CD4-positive, alpha-beta T cell (primary cell): ENCODE measurements at regions not wholly inside any gene's neighbourhood (a gene's known extent, or its start where the extent isn't known, plus 50 kb on each side); places are given as distances from the start of the nearest gene placed in this dataset.

ENCODE experiments used
- ATAC-seq: fragments of 200-7000 bp; cut with Tn5 transposase; one replicate; pipeline ENCODE4 v1.10.0; 2022; ENCODE audit warnings: mild to moderate bottlenecking; ENCODE audit not compliant: poor library complexity
- CTCF ChIA-PET: fragments of 350-600 bp; sonication (Branson Sonifier 250); formaldehyde crosslinking; loops from one replicate; lab custom pipeline; 2021; ENCODE audit warnings: antibody characterized with exemption, inconsistent platforms; lab: Charles Lee
- POLR2A ChIA-PET: fragments of 350-600 bp; sonication (Branson Sonifier 250); formaldehyde crosslinking; loops from one replicate; lab custom pipeline; 2021; ENCODE audit warnings: antibody characterized with exemption, inconsistent platforms; lab: Charles Lee
- DNase-seq, 14 experiments: peaks; one replicate each; pipeline ENCODE4 v3.0.0-alpha.2; 2013 to 2020; ENCODE audit warnings: mixed read lengths in 2 of 14
- H3K27ac ChIP-seq, 2 donors: one replicate each; pipeline versions ENCODE4 v1.5.1 to v1.7.0; 2013; ENCODE audit warnings: low read length in 2 of 2, low read depth in 1 of 2, mild to moderate bottlenecking in 1 of 2
- H3K27me3 ChIP-seq, 2 experiments: 1 replicate in 1 of 2; 2 replicates in 1 of 2; pipeline versions ENCODE4 v1.6.1 to v1.7.0; 2013; ENCODE audit warnings: low read length in 2 of 2, control low read depth in 1 of 2, mild to moderate bottlenecking in 1 of 2, moderate library complexity in 1 of 2; ENCODE audit not compliant: insufficient read depth in 2 of 2, control insufficient read depth in 1 of 2
- H3K36me3 ChIP-seq: one replicate; pipeline ENCODE4 v1.6.1; 2013; ENCODE audit warnings: low read length, control low read depth; ENCODE audit not compliant: insufficient read depth
- H3K4me1 ChIP-seq: one replicate; pipeline ENCODE4 v1.6.1; 2013; ENCODE audit warnings: low read length, control low read depth; ENCODE audit not compliant: insufficient read depth
- H3K4me3 ChIP-seq: one replicate; pipeline ENCODE4 v1.5.1; 2013; ENCODE audit warnings: mild to moderate bottlenecking, low read length, moderate library complexity
- H3K9me3 ChIP-seq, 2 experiments: 1 replicate in 1 of 2; 2 replicates in 1 of 2; pipeline versions ENCODE4 v1.6.1 to v1.7.0; 2013; ENCODE audit warnings: low read length in 2 of 2, mild to moderate bottlenecking in 2 of 2, control low read depth in 1 of 2, moderate library complexity in 1 of 2; ENCODE audit not compliant: control insufficient read depth in 1 of 2, insufficient read depth in 1 of 2
- H3K27ac Mint-ChIP-seq: one replicate; pipeline ENCODE4 v1.8.0; 2020; ENCODE audit warnings: mixed read lengths
- H3K27me3 Mint-ChIP-seq: one replicate; pipeline ENCODE4 v1.8.0; 2021; ENCODE audit warnings: mixed read lengths
- H3K36me3 Mint-ChIP-seq: one replicate; pipeline ENCODE4 v1.8.0; 2021; ENCODE audit warnings: low read depth, mixed read lengths
- H3K4me1 Mint-ChIP-seq: one replicate; pipeline ENCODE4 v1.8.0; 2021; ENCODE audit warnings: low read depth, mixed read lengths
- H3K4me3 Mint-ChIP-seq: one replicate; pipeline ENCODE4 v1.8.0; 2020; ENCODE audit warnings: mild to moderate bottlenecking, mixed read lengths
- H3K9me3 Mint-ChIP-seq: one replicate; pipeline ENCODE4 v1.8.0; 2020; ENCODE audit warnings: mixed read lengths
- CTCF ChIP-seq: fragments of 200-600 bp; IDR thresholded peaks from one replicate; pipeline ENCODE4 v1.8.0; 2022; ENCODE audit warnings: antibody characterized with exemption, mild to moderate bottlenecking
- intact Hi-C, 2 experiments: fragments of 100-400 bp; cut with DNase I in 1 of 2; cut with micrococcal nuclease in 1 of 2; formaldehyde crosslinking; loops; one replicate each; pipeline versions ENCODE4 v1.15.1 to v1.9.0; 2023 to 2025; cut with DNase I, micrococcal nuclease

GRCh38 chr15:69599271-69599670 lies 146.7 kb downstream of the RPLP1 start:
- H3K36me3 ChIP-seq = no peaks in the 10 kb centered on the region
- Mint-ChIP-seq H3K36me3 (no peaks in the 10 kb centered on the region), H3K9me3 (no peaks in the 10 kb centered on the region), H3K27me3 (no peaks in the 10 kb centered on the region), H3K4me1 (peaks cover 13% of the 10 kb centered on the region), H3K4me3 (no peak overlapping the region), H3K27ac (no peak overlapping the region)
- no peak for TF ChIP-seq CTCF
- no peak overlapping the region for H3K27ac ChIP-seq
- ChIA-PET POLR2A (no interaction called here), CTCF (no interaction called here)
- no peaks in the 10 kb centered on the region for H3K9me3 ChIP-seq
- DNase-seq (no peak), ATAC-seq (no peak)
- no peak overlapping the region for H3K4me3 ChIP-seq
- peaks cover 10% of the 10 kb centered on the region for H3K4me1 ChIP-seq
- intact Hi-C loops = no loop called here
- no peaks in the 10 kb centered on the region for H3K27me3 ChIP-seq

- Mint-ChIP-seq H3K27me3 (no peaks in the 10 kb centered on the region), H3K4me3 (no peak overlapping the region), H3K27ac (no peak overlapping the region), H3K4me1 (no peaks in the 10 kb centered on the region), H3K36me3 (no peaks in the 10 kb centered on the region), H3K9me3 (no peaks in the 10 kb centered on the region)
- no peaks in the 10 kb centered on the region for H3K27me3 ChIP-seq
- no peaks in the 10 kb centered on the region for H3K9me3 ChIP-seq
- ATAC-seq = no peak
- DNase-seq = no peak
- no peak overlapping the region for H3K4me3 ChIP-seq
- no peaks in the 10 kb centered on the region for H3K4me1 ChIP-seq
- POLR2A ChIA-PET = no interaction called here
- CTCF ChIA-PET = no interaction called here
- TF ChIP-seq CTCF = no peak
- intact Hi-C loops = no loop called here
- no peaks in the 10 kb centered on the region for H3K36me3 ChIP-seq
- H3K27ac ChIP-seq = no peak overlapping the region
Measured at GRCh38 chr15:69600556-69601085, 148.0 kb downstream of the RPLP1 start.

- no peaks in the 10 kb centered on the region for H3K27me3 Mint-ChIP-seq
- H3K27me3 ChIP-seq = no peaks in the 10 kb centered on the region
- CTCF ChIA-PET = interaction anchor here (1.0 to 1.8 kb wide), 2 partner anchors 10 to 33 kb away, joined by 3 to 5 read pairs; no protein-coding TSS in a partner anchor
- H3K9me3 Mint-ChIP-seq = no peaks in the 10 kb centered on the region
- no peak for TF ChIP-seq CTCF
- no peaks in the 10 kb centered on the region for H3K9me3 ChIP-seq
- POLR2A ChIA-PET = no interaction called here
- H3K4me3 Mint-ChIP-seq = no peak overlapping the region
- no peak overlapping the region for H3K27ac ChIP-seq
- no peak overlapping the region for H3K4me3 ChIP-seq
- no peak for DNase-seq
- no peaks in the 10 kb centered on the region for H3K4me1 ChIP-seq
- H3K36me3 Mint-ChIP-seq = no peaks in the 10 kb centered on the region
- ATAC-seq = no peak
- H3K36me3 ChIP-seq = no peaks in the 10 kb centered on the region
- peaks cover 7% of the 10 kb centered on the region for H3K4me1 Mint-ChIP-seq
- H3K27ac Mint-ChIP-seq = no peak overlapping the region
- intact Hi-C loops = no loop called here
Measured at GRCh38 chr15:69601711-69602504, 149.3 kb downstream of the RPLP1 start.
